ENCODE measurements at regions not wholly inside any gene's neighbourhood (a gene's known extent, or its start where the extent isn't known, plus 50 kb on each side); places are given as distances from the start of the nearest gene placed in this dataset.

DNA sequence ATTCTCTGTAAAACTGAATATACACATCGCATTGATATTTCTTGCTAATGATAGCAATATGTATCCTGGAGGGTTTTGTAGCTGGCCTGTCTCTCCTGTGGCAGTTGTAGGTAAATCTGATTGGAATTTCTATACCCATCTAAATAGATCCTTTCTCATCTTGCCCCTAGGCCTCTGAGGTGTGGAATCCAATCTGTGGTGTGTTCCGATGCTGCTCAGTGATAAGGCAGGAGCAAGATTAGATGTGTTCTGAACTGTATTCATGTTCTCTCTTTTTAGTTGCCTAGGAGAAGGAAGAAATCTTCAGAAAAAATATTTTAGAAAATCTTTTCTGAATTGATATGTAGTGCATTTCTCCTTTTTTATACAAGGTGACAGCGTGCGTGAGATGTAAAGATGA is 507.5 kb downstream of the NR2F1-AS1 start:
- WGBS, 5 donors = 92 to 96% (median 94%) methylated on average over 4 of the region's 4 CpGs
- intact Hi-C loops (cut with DNase I; ENCODE audit: low total_unique reads) = no loop called here
- TF ChIP-seq POLR2AphosphoS5 (IDR thresholded peaks at IDR 0.05) (no peak), POLR2A (IDR thresholded peaks at IDR 0.05) (no peak), CTCF (IDR thresholded peaks at IDR 0.05 in 8 of 11, conservative IDR thresholded peaks at IDR 0.05 in 3 of 11) (no peak)

GRCh38 chr5:93072831-93073459 is 508.1 kb downstream of the NR2F1-AS1 start:
- H3K4me1 ChIP-seq = peaks cover 0 to under 1% (median 0%) of the 10 kb centered on the region in 6 donors
- no peak for DNase-seq
- no peak overlapping the region for H3K4me3 ChIP-seq
- no peaks in the 10 kb centered on the region for H3K36me3 ChIP-seq
- H3K9me3 ChIP-seq = no peaks in the 10 kb centered on the region
- intact Hi-C loops (cut with DNase I; ENCODE audit: low total_unique reads) = no loop called here
- no peaks in the 10 kb centered on the region for H3K27me3 ChIP-seq (replicated peaks in 1 of 7)
- TF ChIP-seq CTCF (IDR thresholded peaks at IDR 0.05 in 8 of 11, conservative IDR thresholded peaks at IDR 0.05 in 3 of 11) (no peak), POLR2A (IDR thresholded peaks at IDR 0.05) (no peak), POLR2AphosphoS5 (IDR thresholded peaks at IDR 0.05) (no peak)
- H3K27ac ChIP-seq = no peak overlapping the region
- 73 to 88% (median 86%) methylated on average over 3 of the region's 3 CpGs for WGBS, 5 donors

More for the DNA sequence above, 507.5 kb downstream of the NR2F1-AS1 start:
- Histone ChIP-seq H3K9me3 (no peaks in the 10 kb centered on the region), H3K27ac (no peak overlapping the region), H3K4me3 (no peak overlapping the region), H3K4me1 (peaks cover 0 to 6% (median 0%) of the 10 kb centered on the region in 6 donors), H3K36me3 (no peaks in the 10 kb centered on the region), H3K27me3 (replicated peaks in 1 of 7) (no peaks in the 10 kb centered on the region)
- DNase-seq = no peak

DNA sequence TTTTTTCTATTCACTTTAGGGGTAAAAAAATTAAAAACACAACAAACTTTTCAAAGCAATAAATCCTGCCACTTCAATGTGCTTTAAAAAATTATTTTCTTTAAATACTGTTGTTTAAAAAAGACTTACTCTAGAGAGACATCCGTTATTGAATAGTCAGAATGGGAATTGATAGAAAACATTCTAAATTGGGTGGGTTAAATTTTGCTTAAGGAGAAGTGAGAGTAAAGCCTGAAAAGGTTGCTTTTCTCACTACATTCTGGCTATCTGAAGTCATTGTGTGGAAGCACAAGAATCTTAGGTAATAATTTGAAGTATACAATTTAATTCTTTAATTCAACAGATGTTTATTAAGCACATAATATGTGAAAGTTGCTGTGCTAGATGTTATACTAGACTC is 509.3 kb downstream of the NR2F1-AS1 start:
- Histone ChIP-seq H3K4me3 (no peak overlapping the region), H3K27ac (no peak overlapping the region), H3K9me3 (no peaks in the 10 kb centered on the region), H3K36me3 (no peaks in the 10 kb centered on the region), H3K27me3 (replicated peaks in 1 of 7) (no peaks in the 10 kb centered on the region), H3K4me1 (no peaks in the 10 kb centered on the region)
- intact Hi-C loops (cut with DNase I; ENCODE audit: low total_unique reads) = no loop called here
- TF ChIP-seq CTCF (IDR thresholded peaks at IDR 0.05 in 8 of 11, conservative IDR thresholded peaks at IDR 0.05 in 3 of 11) (no peak), POLR2AphosphoS5 (IDR thresholded peaks at IDR 0.05) (no peak), POLR2A (IDR thresholded peaks at IDR 0.05) (no peak)
- 64 to 82% (median 74%) methylated on average over 1 of the region's 1 CpG for WGBS, 5 donors
- no peak for DNase-seq

DNA sequence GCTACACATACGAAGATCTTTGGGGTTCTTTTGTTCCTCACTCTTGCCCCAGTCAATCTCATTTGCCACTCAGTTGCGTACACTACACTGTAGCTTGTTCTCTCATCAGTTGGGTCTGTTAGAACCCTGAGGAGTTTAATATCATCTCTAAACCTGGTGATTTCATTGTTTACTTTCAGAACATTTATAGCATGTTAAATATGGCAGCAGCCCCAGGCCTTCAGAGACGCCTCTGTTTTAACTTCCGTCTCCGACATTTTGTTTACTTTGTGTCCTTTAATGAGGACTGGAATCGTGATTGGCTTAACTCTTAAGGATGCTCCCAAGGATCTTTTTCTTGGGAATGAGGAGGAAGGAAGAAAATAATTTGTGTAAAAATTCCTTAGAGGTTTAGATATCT is 510.1 kb downstream of the NR2F1-AS1 start:
- no peaks in the 10 kb centered on the region for H3K9me3 ChIP-seq
- no peaks in the 10 kb centered on the region for H3K27me3 ChIP-seq (replicated peaks in 1 of 7)
- no peak overlapping the region for H3K27ac ChIP-seq
- no peak for TF ChIP-seq POLR2A (IDR thresholded peaks at IDR 0.05)
- no peak for TF ChIP-seq POLR2AphosphoS5 (IDR thresholded peaks at IDR 0.05)
- no peak for TF ChIP-seq CTCF (IDR thresholded peaks at IDR 0.05 in 8 of 11, conservative IDR thresholded peaks at IDR 0.05 in 3 of 11)
- intact Hi-C loops (cut with DNase I; ENCODE audit: low total_unique reads) = no loop called here
- no peak overlapping the region for H3K4me3 ChIP-seq
- WGBS, 5 donors = 88 to 92% (median 91%) methylated on average over 6 of the region's 6 CpGs
- H3K4me1 ChIP-seq = no peaks in the 10 kb centered on the region
- no peaks in the 10 kb centered on the region for H3K36me3 ChIP-seq
- no peak for DNase-seq

All from spleen (tissue), 11 donors.